8988T (cell line): ENCODE measurements at regions not wholly inside any gene's neighbourhood (a gene's known extent, or its start where the extent isn't known, plus 50 kb on each side); places are given as distances from the start of the nearest gene placed in this dataset.
"Not testable (repeated sequence)": the region's sequence is repeated elsewhere in the genome, so short reads cannot be mapped to it uniquely, and the experiment has no call there.

ENCODE experiments used
- DNase-seq: peaks from one replicate; pipeline ENCODE4 v3.0.0; 2011

DNA sequence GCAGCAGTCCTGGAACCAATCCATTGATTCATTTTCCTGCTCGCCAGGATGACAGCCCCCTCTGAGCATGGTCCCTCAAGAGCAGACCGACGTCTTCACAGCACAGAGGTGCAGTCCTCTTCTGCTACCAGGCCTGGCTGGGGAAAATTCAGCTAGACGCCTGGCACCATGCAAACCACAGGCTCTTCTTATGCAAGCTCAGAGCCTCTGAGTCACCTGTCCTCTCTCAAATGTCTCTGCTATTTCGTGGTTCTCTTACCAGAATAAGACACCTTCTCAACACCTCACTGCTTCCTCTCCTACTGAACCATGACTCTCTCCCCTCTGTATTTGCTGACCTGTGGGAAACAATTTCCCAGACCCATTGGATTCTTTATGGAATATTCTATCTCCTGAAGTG, 79.8 kb upstream of the CYRIA start:
- no peak for DNase-seq

GRCh38 chr2:16744521-16744920, 78.9 kb upstream of the CYRIA start:
- no peak for DNase-seq

- DNase-seq, result no peak
These were observed 76.4 kb upstream of the CYRIA start for GRCh38 chr2:16742026-16742425.

- no peak for DNase-seq
These were observed 75.9 kb upstream of the CYRIA start for GRCh38 chr2:16741498-16741897.

DNA sequence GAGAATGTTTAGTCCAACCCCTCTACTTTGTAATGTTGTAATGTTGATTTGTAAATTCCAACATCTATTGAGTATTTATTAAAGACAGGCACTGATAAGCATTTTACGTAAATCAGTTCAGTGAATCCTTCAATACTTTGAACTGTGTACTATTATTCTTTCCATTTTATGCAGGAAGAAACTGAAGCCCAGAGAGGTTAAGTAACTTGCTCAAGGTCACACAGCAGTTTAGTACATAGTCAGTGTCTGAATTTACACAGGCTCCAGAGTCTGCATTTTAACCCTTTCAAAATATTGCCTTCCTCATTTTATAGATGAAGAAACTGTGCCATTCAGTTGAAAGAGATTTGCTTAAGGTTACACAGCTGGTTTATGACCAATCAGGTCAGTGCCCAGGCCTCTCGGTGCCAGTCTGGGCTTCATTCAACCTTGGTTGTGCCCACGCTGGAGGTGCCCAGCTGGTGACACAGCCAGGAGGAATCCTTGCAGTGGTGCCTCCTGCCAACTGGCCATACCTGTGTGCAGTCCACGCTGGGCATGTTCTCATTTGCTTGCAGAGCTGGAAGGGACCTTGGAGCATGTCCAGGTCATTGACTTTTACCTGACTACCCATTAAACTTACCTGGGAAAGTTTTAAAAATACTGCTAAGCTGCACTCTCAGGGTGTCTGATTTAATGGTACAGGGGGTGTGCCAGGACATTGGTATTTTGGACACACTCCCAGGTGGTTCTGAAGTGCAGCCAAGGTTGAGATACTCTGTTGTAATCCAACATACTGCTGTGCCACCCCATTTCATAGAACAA, 74.3 kb upstream of the CYRIA start:
- no peak for DNase-seq

DNA sequence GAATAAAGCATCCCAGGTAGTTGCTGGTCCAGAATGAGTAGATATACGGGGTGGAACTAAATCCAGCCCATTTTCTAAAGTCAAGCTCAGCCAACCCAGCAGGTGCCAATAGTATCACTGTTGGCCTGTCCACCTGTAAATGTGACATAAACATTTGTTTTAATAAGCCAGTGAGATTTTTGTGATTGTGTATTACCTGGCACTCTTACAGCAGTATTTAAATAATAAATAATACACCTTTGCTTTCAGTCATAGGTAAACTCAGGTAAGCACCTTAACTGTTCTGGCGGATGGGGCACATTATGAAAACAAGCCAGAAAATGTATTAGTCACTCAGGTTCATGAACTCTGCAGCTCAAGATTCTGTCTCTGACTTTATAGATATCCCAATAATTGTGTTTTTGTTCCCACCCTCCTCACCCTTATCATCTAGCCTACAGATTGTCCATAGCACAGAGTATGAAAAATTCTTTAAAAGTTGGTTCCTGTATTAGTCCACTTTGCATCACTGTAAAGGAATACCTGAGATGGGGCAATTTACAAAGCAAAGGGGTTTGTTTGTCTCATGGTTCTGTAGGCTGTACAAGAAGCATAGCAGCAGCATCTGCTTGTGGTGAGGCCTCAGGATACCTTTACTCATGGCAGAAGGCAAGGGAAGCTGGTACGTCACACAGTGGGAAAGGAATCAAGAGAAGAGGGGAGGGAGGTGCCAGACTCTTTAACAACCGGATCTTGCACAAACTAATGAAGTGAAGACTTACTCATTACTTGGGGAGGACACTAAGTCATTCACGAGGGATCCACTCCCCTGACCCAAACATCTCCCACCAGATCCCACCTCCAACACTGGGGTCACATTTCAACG, 73.0 kb upstream of the CYRIA start:
- no peak for DNase-seq

DNA sequence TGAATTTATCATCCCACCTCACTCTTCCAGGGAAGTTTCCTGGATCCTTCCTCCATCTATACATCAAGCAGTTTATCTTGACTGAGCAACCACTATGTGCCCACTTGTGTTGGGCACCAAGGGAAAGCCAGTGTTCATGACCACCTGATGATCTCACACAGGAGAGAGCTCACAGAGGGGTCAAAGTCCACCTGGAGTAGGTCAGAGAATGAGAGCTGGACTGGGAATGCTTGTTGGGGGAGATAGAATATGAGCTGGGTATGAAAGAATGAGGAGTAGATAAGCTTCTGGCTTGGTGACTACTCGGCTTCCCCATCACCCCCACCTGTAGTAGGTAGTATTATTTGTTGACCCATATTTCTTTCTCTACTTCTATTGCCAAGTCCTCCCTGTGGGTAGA, 72.2 kb upstream of the CYRIA start:
- DNase-seq, result no peak

GRCh38 chr2:16736633-16737032, 71.0 kb upstream of the CYRIA start:
- no peak for DNase-seq

- no peak for DNase-seq
These were observed 63.7 kb upstream of the CYRIA start for GRCh38 chr2:16729335-16729734.

GRCh38 chr2:16728351-16729136, 62.9 kb upstream of the CYRIA start:
- DNase-seq, result no peak

- not testable (repeated sequence) for DNase-seq
These were observed 62.2 kb upstream of the CYRIA start for GRCh38 chr2:16727849-16728248.

DNA sequence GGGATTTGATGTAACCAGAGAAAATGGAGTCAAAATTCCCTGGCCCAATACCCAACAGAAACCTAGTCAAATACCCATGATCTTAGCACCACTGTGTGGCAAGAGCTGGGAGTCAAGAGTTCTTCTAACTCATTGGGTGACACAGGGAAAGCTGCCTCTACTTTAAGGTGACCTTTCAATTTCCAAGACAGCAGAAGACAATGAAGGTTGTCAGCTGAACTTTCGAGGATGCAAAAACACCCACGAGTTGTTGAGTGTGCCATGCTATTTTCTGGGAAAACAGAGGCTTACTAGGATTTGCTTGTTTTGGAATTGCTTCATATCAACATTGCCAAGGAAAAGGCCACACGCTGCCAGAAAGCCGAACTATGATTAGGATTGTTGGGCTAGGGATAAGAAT, 61.6 kb upstream of the CYRIA start:
- DNase-seq, result no peak

DNA sequence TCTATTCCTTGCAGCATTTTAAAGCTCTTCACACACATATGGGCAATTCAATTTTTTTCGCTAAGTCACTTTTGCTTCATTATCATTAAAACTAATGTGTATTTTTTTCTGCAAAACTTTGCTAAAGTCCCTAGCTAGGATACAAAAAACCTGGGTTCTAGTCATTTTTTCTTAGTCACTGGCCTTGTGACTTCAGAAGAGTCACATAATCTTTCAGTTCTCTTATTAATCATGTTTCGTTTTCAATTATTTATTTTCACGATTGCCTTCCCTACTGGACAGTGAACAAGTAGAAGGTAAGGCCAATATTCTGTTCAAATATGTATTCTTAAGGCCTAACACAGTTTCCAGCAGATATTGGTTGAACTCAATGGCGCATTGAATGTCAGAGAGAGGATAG, 60.9 kb upstream of the CYRIA start:
- no peak for DNase-seq

GRCh38 chr2:16726147-16726546, 60.5 kb upstream of the CYRIA start:
- DNase-seq, result no peak

GRCh38 chr2:16725549-16725948, 59.9 kb upstream of the CYRIA start:
- DNase-seq, result no peak

DNA sequence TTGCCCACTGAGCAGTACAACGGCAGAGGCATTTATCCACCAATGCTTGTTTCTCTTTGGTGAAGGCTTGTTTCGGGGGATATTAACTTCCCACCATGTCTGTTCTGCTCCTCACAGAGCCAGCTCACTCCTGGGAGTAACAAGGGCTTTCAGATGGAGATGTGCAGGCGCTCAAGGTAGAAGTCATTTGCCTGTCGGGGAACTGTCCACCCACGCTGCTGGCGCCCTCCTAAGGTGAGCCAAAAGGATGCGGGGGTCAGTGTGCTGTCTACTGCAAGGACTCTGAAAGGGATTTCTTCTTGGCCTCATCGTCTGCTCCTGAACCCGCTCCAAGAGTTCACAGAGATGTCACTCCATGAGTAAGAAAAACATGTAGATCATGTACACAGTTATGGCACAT, 57.0 kb upstream of the CYRIA start:
- DNase-seq, result no peak

DNA sequence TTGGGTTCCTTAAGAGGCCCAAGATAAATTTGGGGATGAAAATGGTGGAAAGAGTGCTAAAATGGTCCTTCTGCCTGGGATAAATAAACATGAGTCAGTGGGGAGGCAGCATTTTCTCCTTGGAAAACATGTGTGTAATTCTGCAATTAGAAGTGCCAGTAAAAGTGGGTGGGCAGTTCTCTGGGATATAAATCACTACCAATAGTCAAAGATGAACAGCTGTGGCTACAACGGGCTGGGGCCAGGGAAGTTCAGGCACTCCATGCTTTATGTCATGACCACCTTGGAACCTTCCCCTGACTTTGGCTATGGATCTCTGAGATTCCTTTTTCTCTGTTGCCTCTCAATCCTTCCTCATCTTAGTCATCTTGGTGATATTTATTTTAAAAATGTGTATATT, 56.5 kb upstream of the CYRIA start:
- no peak for DNase-seq

- not testable (repeated sequence) for DNase-seq
These were observed 55.9 kb upstream of the CYRIA start for GRCh38 chr2:16721529-16721928.

DNA sequence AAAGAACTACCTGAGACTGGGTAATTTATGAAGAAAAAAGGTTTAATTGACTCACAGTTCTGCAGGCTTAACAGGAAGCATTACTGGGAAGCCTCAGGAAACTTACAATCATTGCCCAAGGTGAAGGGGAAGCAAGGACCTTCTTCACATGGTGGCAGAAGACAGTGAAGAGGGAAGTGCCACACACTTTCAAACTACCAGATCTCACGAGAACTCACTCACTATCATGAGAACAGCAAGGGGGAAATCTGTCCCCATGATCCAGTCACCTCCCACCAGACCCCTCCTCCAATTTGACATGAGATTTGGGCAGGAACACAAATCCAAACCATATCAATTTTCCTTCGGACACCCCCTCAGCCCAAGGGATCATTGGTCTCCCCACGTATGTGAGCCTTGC, 55.1 kb upstream of the CYRIA start:
- DNase-seq, result not testable (repeated sequence)

DNA sequence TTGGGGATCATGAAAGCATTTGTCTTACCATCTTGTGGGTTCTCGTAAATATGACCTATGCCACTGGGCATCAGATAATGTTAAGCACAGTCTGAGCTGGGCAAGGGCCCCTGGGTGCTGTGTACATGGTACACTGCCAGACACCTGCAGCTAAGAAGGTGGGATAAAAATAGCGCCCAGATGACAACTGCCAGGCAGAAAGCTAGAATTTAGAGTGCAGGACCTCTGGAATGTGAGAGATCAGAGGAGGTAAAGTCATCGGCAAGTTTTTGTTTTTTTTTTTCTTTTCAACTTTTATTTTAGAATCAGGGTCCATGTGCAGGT, 53.8 kb upstream of the CYRIA start:
- DNase-seq, result no peak

GRCh38 chr2:16718576-16719484, 53.2 kb upstream of the CYRIA start:
- no peak for DNase-seq

- DNase-seq, result no peak
These were observed 51.8 kb upstream of the CYRIA start for GRCh38 chr2:16717477-16717876.

DNA sequence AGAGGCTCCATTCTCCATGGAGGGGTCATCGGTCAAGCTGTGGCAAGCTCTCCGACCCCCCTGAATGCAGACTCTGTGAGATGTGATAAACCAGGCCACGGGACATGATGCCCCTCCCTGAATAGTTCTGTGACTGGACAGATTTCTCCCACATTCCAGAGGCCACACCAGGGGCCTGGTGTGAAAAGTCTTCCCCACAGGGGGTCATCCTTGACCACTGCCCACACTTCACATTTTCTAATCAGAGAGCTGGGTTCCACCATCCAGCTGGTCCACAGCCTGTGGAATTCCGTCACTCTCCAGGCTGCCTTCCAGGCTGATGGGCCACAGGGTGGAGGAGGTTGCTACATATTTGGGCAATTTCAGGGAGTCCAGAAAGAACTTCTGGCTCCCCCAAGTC, 51.3 kb upstream of the CYRIA start:
- no peak for DNase-seq
